ENCODE measurements at regions not wholly inside any gene's neighbourhood (a gene's known extent, or its start where the extent isn't known, plus 50 kb on each side); places are given as distances from the start of the nearest gene placed in this dataset.

- no peak for TF ChIP-seq CHD7 (IDR thresholded peaks at IDR 0.05; ENCODE audit: insufficient replicate concordance, low read length)
Measured at GRCh38 chr2:16335947-16336346, 329.7 kb downstream of the CYRIA start (continued).

All from H1 (cell line).